HEK293 (cell line): ENCODE measurements at regions not wholly inside any gene's neighbourhood (a gene's known extent, or its start where the extent isn't known, plus 50 kb on each side); places are given as distances from the start of the nearest gene placed in this dataset.

Experiments
- CTCF ChIA-PET: fragments of 350-600 bp; formaldehyde crosslinking; extraction: SDS; loops from one replicate; lab custom pipeline; 2021; ENCODE audit warnings: antibody characterized with exemption; lab: Yijun Ruan, JAX
- POLR2A ChIA-PET: fragments of 300-600 bp; formaldehyde crosslinking; extraction: SDS; loops from one replicate; lab custom pipeline; 2020; ENCODE audit warnings: antibody characterized with exemption, inconsistent platforms; lab: Yijun Ruan, JAX
- H3K27ac ChIP-seq: fragments of 200-500 bp; sonication (Bioruptor generic); 2 replicates; pipeline ENCODE4 v1.5.1; 2014; ENCODE audit warnings: low read depth, low read length, control low read depth, inconsistent platforms; ENCODE audit errors: extremely low read depth
- H3K36me3 ChIP-seq, 2 experiments: fragments of 200-500 bp in 1 of 2; sonication (Bioruptor generic) in 1 of 2; 1 replicate in 1 of 2; 2 replicates in 1 of 2; pipeline ENCODE4 v1.5.1; 2014 to 2017; ENCODE audit warnings: inconsistent platforms in 2 of 2, low read length in 2 of 2; ENCODE audit not compliant: control insufficient read depth in 2 of 2, insufficient read depth in 1 of 2
- H3K4me1 ChIP-seq: fragments of 200-500 bp; sonication (Bioruptor generic); 2 replicates; pipeline ENCODE4 v1.5.1; 2014; ENCODE audit warnings: mild to moderate bottlenecking, low read length, inconsistent platforms; ENCODE audit not compliant: control insufficient read depth, insufficient read depth
- H3K4me3 ChIP-seq: 2 replicates; pipeline ENCODE4 v1.5.1; 2011; ENCODE audit warnings: low read depth, mild to moderate bottlenecking, control low read depth, low read length, moderate library complexity
- H3K9me3 ChIP-seq: fragments of 200-500 bp; sonication (Bioruptor generic); 2 replicates; pipeline ENCODE4 v1.5.1; 2014; ENCODE audit warnings: low read depth, low read length, inconsistent platforms; ENCODE audit not compliant: control insufficient read depth, insufficient read depth
- BCL11A ChIP-seq: fragments of 450-650 bp; formaldehyde crosslinking; IDR thresholded peaks from 2 replicates; pipeline ENCODE4 v1.5.1; 2016; ENCODE audit warnings: low read depth, missing biosample characterization, missing genetic modification characterization
- FEZF1 ChIP-seq: fragments of 450-650 bp; formaldehyde crosslinking; IDR thresholded peaks from 2 replicates; pipeline ENCODE4 v1.5.1; 2016; ENCODE audit warnings: missing biosample characterization, missing genetic modification characterization
- KLF10 ChIP-seq: fragments of 450-650 bp; IDR thresholded peaks from 2 replicates; pipeline ENCODE4 v1.5.1; 2018; ENCODE audit warnings: missing biosample characterization, mild to moderate bottlenecking, missing genetic modification characterization
- KLF9 ChIP-seq: fragments of 450-650 bp; formaldehyde crosslinking; IDR thresholded peaks from 2 replicates; pipeline ENCODE4 v1.5.1; 2016; ENCODE audit warnings: missing biosample characterization, missing genetic modification characterization, low read depth
- MEIS1 ChIP-seq: sonication (generic); formaldehyde crosslinking; IDR thresholded peaks from 2 replicates; pipeline ENCODE4 v1.8.1; 2022; ENCODE audit warnings: missing genetic modification reagents, mild to moderate bottlenecking, borderline replicate concordance
- OSR2 ChIP-seq: fragments of 450-650 bp; formaldehyde crosslinking; IDR thresholded peaks from 2 replicates; pipeline ENCODE4 v1.5.1; 2016; ENCODE audit warnings: missing biosample characterization, missing genetic modification characterization
- PRDM10 ChIP-seq: fragments of 450-650 bp; formaldehyde crosslinking; IDR thresholded peaks from 2 replicates; pipeline ENCODE4 v1.5.1; 2016; ENCODE audit warnings: missing biosample characterization, missing genetic modification characterization
- SP7 ChIP-seq: fragments of 450-650 bp; formaldehyde crosslinking; IDR thresholded peaks from 2 replicates; pipeline ENCODE4 v1.5.1; 2016; ENCODE audit warnings: missing biosample characterization, missing genetic modification characterization
- TCF7L2 ChIP-seq: IDR thresholded peaks from 2 replicates; pipeline ENCODE4 v1.6.1; 2011; ENCODE audit warnings: low read depth, mild to moderate bottlenecking, inconsistent platforms, low read length, moderate library complexity, borderline replicate concordance
- WT1 ChIP-seq: fragments of 450-650 bp; formaldehyde crosslinking; IDR thresholded peaks from 2 replicates; pipeline ENCODE4 v1.5.1; 2016; ENCODE audit warnings: missing biosample characterization, missing genetic modification characterization
- YY1 ChIP-seq: fragments of 450-650 bp; formaldehyde crosslinking; IDR thresholded peaks from 2 replicates; pipeline ENCODE4 v1.5.1; 2018; ENCODE audit warnings: missing biosample characterization, missing genetic modification characterization
- ZFP69B ChIP-seq: fragments of 450-650 bp; formaldehyde crosslinking; IDR thresholded peaks from 2 replicates; pipeline ENCODE4 v1.5.1; 2016; ENCODE audit warnings: missing biosample characterization, missing genetic modification characterization
- ZNF114 ChIP-seq: fragments of 450-650 bp; formaldehyde crosslinking; IDR thresholded peaks from 2 replicates; pipeline ENCODE4 v1.5.0; 2017; ENCODE audit warnings: missing biosample characterization, missing genetic modification characterization
- ZNF18 ChIP-seq: fragments of 450-650 bp; formaldehyde crosslinking; IDR thresholded peaks from 2 replicates; pipeline ENCODE4 v1.5.1; 2016; ENCODE audit warnings: missing biosample characterization, missing genetic modification characterization
- ZNF266 ChIP-seq: fragments of 450-650 bp; formaldehyde crosslinking; IDR thresholded peaks from 2 replicates; pipeline ENCODE4 v1.5.1; 2016; ENCODE audit warnings: missing biosample characterization, missing genetic modification characterization, low read depth
- ZNF48 ChIP-seq: fragments of 450-650 bp; formaldehyde crosslinking; IDR thresholded peaks from 2 replicates; pipeline ENCODE4 v1.5.1; 2016; ENCODE audit warnings: missing biosample characterization, missing genetic modification characterization
- ZNF558 ChIP-seq: fragments of 450-650 bp; formaldehyde crosslinking; IDR thresholded peaks from 2 replicates; pipeline ENCODE4 v1.5.1; 2016; ENCODE audit warnings: missing biosample characterization, missing genetic modification characterization
- ZNF654 ChIP-seq: fragments of 450-650 bp; formaldehyde crosslinking; IDR thresholded peaks from 2 replicates; pipeline ENCODE4 v1.5.1; 2016; ENCODE audit warnings: low read depth, missing biosample characterization, missing genetic modification characterization
- ZNF664 ChIP-seq: fragments of 450-650 bp; formaldehyde crosslinking; IDR thresholded peaks from 2 replicates; pipeline ENCODE4 v1.5.1; 2016; ENCODE audit warnings: missing biosample characterization, missing genetic modification characterization
- ZNF843 ChIP-seq: fragments of 450-650 bp; formaldehyde crosslinking; IDR thresholded peaks from 2 replicates; pipeline ENCODE4 v1.5.1; 2016; ENCODE audit warnings: missing biosample characterization, missing genetic modification characterization
- TF ChIP-seq, protein P1 (sequence below): IDR thresholded peaks from 2 replicates; pipeline ENCODE4 v1.6.1; 2011; ENCODE audit warnings: mild to moderate bottlenecking, low read depth, low read length, borderline replicate concordance
- TF ChIP-seq, protein P2 (sequence below): fragments of 450-650 bp; formaldehyde crosslinking; IDR thresholded peaks from 2 replicates; pipeline ENCODE4 v1.5.1; 2017; ENCODE audit warnings: missing biosample characterization, missing genetic modification characterization
- TF ChIP-seq, protein P3 (sequence below): fragments of 450-650 bp; IDR thresholded peaks from 2 replicates; pipeline ENCODE4 v1.5.1; 2018; ENCODE audit warnings: missing biosample characterization, mild to moderate bottlenecking, missing genetic modification characterization

DNA sequence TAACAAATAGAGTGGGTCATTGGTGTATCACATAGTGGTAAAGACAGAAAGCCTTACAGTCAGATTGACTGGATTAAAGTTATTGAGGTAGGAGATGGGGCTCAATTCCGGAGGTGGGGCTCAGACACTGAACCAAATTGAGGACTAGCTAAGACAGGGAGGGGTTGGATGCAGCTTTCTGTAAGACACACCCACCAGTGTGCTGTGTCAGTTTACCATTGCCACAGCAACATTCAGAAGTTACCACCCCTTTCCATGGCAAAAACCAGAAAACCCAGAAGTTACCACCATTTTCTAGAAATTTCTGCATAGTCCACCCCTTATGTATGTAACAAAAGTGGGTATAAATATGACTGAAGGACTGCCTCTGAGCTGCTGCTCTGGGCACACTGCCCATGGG is 167.6 kb upstream of the TMEM72 start:
- Histone ChIP-seq H3K9me3 (no peaks in the 10 kb centered on the region), H3K36me3 (no peaks in the 10 kb centered on the region), H3K4me3 (no peak overlapping the region), H3K27ac (no peak overlapping the region), H3K4me1 (peaks cover 12% of the 10 kb centered on the region)
- CTCF ChIA-PET = no interaction called here
- POLR2A ChIA-PET = no interaction called here
- TF ChIP-seq KLF10 (tag by site-specific recombination) (peak; percentile 31; the same call in 1 of the 2 replicates), MEIS1 (CRISPR knock-in tag) (no peak), ZNF558 (tag by site-specific recombination) (no peak), KLF9 (peak; percentile 50; the same call in 1 of the 2 replicates)

- H3K27ac ChIP-seq = no peak overlapping the region; the same call in 1 of the 2 replicates
- H3K36me3 ChIP-seq = no peaks in the 10 kb centered on the region
- no peak overlapping the region for H3K4me3 ChIP-seq
- ChIA-PET CTCF (interaction anchor here (0.7 kb wide), 1 partner anchor 19 kb away, joined by 3 read pairs; no protein-coding TSS in a partner anchor), POLR2A (no interaction called here)
- TF ChIP-seq TCF7L2 (peak; percentile 71; the same call in 1 of the 2 replicates), ZNF843 (peak; percentile 53; the same call in 1 of the 2 replicates), ZNF114 (tag by site-specific recombination) (no peak), PRDM10 (tag by site-specific recombination) (peak; percentile 40), ZNF18 (tag by site-specific recombination) (peak; percentile 62; the same call in 1 of the 2 replicates), OSR2 (tag by site-specific recombination) (peak; percentile 94), ZFP69B (tag by site-specific recombination) (0 out of 2 replicates have a peak, but pooled peaks have one; percentile 40), SP7 (tag by site-specific recombination) (0 out of 2 replicates have a peak, but pooled peaks have one; percentile 10), FEZF1 (peak; percentile 61), WT1 (tag by site-specific recombination) (peak; percentile 93), ZNF654 (no peak), BCL11A (tag by site-specific recombination) (no peak)
- no peaks in the 10 kb centered on the region for H3K9me3 ChIP-seq
- H3K4me1 ChIP-seq = peaks cover 12% of the 10 kb centered on the region
These were observed 165.2 kb upstream of the TMEM72 start for GRCh38 chr10:44745920-44746319.

- Histone ChIP-seq H3K27ac (no peak overlapping the region), H3K4me3 (no peak overlapping the region), H3K4me1 (peaks cover 15% of the 10 kb centered on the region), H3K36me3 (no peaks in the 10 kb centered on the region), H3K9me3 (no peaks in the 10 kb centered on the region)
- ChIA-PET POLR2A (no interaction called here), CTCF (no interaction called here)
- TF ChIP-seq, protein P1, sequence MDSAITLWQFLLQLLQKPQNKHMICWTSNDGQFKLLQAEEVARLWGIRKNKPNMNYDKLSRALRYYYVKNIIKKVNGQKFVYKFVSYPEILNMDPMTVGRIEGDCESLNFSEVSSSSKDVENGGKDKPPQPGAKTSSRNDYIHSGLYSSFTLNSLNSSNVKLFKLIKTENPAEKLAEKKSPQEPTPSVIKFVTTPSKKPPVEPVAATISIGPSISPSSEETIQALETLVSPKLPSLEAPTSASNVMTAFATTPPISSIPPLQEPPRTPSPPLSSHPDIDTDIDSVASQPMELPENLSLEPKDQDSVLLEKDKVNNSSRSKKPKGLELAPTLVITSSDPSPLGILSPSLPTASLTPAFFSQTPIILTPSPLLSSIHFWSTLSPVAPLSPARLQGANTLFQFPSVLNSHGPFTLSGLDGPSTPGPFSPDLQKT = no peak
- 0 out of 2 replicates have a peak, but pooled peaks have one; percentile 3 for TF ChIP-seq YY1 (tag by site-specific recombination)
- no peak for TF ChIP-seq ZNF664
- TF ChIP-seq ZNF48 = no peak
- TF ChIP-seq ZNF266 (tag by site-specific recombination) = no peak
- TF ChIP-seq, protein P2, sequence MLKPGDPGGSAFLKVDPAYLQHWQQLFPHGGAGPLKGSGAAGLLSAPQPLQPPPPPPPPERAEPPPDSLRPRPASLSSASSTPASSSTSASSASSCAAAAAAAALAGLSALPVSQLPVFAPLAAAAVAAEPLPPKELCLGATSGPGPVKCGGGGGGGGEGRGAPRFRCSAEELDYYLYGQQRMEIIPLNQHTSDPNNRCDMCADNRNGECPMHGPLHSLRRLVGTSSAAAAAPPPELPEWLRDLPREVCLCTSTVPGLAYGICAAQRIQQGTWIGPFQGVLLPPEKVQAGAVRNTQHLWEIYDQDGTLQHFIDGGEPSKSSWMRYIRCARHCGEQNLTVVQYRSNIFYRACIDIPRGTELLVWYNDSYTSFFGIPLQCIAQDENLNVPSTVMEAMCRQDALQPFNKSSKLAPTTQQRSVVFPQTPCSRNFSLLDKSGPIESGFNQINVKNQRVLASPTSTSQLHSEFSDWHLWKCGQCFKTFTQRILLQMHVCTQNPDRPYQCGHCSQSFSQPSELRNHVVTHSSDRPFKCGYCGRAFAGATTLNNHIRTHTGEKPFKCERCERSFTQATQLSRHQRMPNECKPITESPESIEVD (tag by site-specific recombination) = peak; percentile 88
- TF ChIP-seq, protein P3, sequence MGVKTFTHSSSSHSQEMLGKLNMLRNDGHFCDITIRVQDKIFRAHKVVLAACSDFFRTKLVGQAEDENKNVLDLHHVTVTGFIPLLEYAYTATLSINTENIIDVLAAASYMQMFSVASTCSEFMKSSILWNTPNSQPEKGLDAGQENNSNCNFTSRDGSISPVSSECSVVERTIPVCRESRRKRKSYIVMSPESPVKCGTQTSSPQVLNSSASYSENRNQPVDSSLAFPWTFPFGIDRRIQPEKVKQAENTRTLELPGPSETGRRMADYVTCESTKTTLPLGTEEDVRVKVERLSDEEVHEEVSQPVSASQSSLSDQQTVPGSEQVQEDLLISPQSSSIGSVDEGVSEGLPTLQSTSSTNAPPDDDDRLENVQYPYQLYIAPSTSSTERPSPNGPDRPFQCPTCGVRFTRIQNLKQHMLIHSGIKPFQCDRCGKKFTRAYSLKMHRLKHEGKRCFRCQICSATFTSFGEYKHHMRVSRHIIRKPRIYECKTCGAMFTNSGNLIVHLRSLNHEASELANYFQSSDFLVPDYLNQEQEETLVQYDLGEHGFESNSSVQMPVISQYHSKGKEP (tag by site-specific recombination) = peak; percentile 40; the same call in 1 of the 2 replicates
These were observed 163.5 kb upstream of the TMEM72 start for GRCh38 chr10:44747593-44748172.
